ENCODE measurements at regions not wholly inside any gene's neighbourhood (a gene's known extent, or its start where the extent isn't known, plus 50 kb on each side); places are given as distances from the start of the nearest gene placed in this dataset.

GRCh38 chr13:26837997-26838396 is 77.4 kb upstream of the GPR12 start:
- no peaks in the 10 kb centered on the region for H3K4me1 ChIP-seq (ENCODE audit: low read length)
- TF ChIP-seq EZH2phosphoT487 (IDR thresholded peaks at IDR 0.05; ENCODE audit: low read depth) (no peak), CTCF (IDR thresholded peaks at IDR 0.05; ENCODE audit: low read depth, low read length) (no peak)
- no peaks in the 10 kb centered on the region for H4K20me1 ChIP-seq (ENCODE audit: insufficient read depth, low read length)
- H3K9ac ChIP-seq (ENCODE audit: low read length): no peak overlapping the region
- H3K27me3 ChIP-seq (ENCODE audit: low read depth, low read length): peaks cover 44% of the 10 kb centered on the region
- H3K9me3 ChIP-seq (ENCODE audit: insufficient read depth, low read length): no peaks in the 10 kb centered on the region
- H3K36me3 ChIP-seq (replicated peaks; ENCODE audit: low read depth, low read length): no peaks in the 10 kb centered on the region
- no peak overlapping the region for H2AFZ ChIP-seq (ENCODE audit: low read depth, low read length)
- H3K4me2 ChIP-seq (ENCODE audit: low read length): no peak overlapping the region
- no peak overlapping the region for H3K4me3 ChIP-seq (ENCODE audit: low read length)
- no peaks in the 10 kb centered on the region for H3K79me2 ChIP-seq (ENCODE audit: low read length)
- H3K27ac ChIP-seq (ENCODE audit: low read length): no peak overlapping the region

GRCh38 chr13:26837102-26837501 is 76.5 kb upstream of the GPR12 start:
- H3K27ac ChIP-seq (ENCODE audit: low read length): no peak overlapping the region
- H4K20me1 ChIP-seq (ENCODE audit: insufficient read depth, low read length): no peaks in the 10 kb centered on the region
- H3K36me3 ChIP-seq (replicated peaks; ENCODE audit: low read depth, low read length): no peaks in the 10 kb centered on the region
- H3K27me3 ChIP-seq (ENCODE audit: low read depth, low read length): peaks cover 44% of the 10 kb centered on the region
- no peaks in the 10 kb centered on the region for H3K4me1 ChIP-seq (ENCODE audit: low read length)
- H3K79me2 ChIP-seq (ENCODE audit: low read length): no peaks in the 10 kb centered on the region
- H3K4me3 ChIP-seq (ENCODE audit: low read length): no peak overlapping the region
- H2AFZ ChIP-seq (ENCODE audit: low read depth, low read length): no peak overlapping the region
- TF ChIP-seq EZH2phosphoT487 (IDR thresholded peaks at IDR 0.05; ENCODE audit: low read depth) (no peak), CTCF (IDR thresholded peaks at IDR 0.05; ENCODE audit: low read depth, low read length) (no peak)
- no peak overlapping the region for H3K9ac ChIP-seq (ENCODE audit: low read length)
- H3K9me3 ChIP-seq (ENCODE audit: insufficient read depth, low read length): no peaks in the 10 kb centered on the region
- no peak overlapping the region for H3K4me2 ChIP-seq (ENCODE audit: low read length)

GRCh38 chr13:26836626-26837025 is 76.0 kb upstream of the GPR12 start:
- H3K27me3 ChIP-seq (ENCODE audit: low read depth, low read length): peaks cover 40% of the 10 kb centered on the region
- H3K36me3 ChIP-seq (replicated peaks; ENCODE audit: low read depth, low read length): no peaks in the 10 kb centered on the region
- TF ChIP-seq EZH2phosphoT487 (IDR thresholded peaks at IDR 0.05; ENCODE audit: low read depth): no peak
- no peak for TF ChIP-seq CTCF (IDR thresholded peaks at IDR 0.05; ENCODE audit: low read depth, low read length)
- H2AFZ ChIP-seq (ENCODE audit: low read depth, low read length): no peak overlapping the region
- H4K20me1 ChIP-seq (ENCODE audit: insufficient read depth, low read length): no peaks in the 10 kb centered on the region
- no peak overlapping the region for H3K9ac ChIP-seq (ENCODE audit: low read length)
- no peak overlapping the region for H3K4me3 ChIP-seq (ENCODE audit: low read length)
- no peak overlapping the region for H3K27ac ChIP-seq (ENCODE audit: low read length)
- H3K4me1 ChIP-seq (ENCODE audit: low read length): no peaks in the 10 kb centered on the region
- no peaks in the 10 kb centered on the region for H3K79me2 ChIP-seq (ENCODE audit: low read length)
- no peaks in the 10 kb centered on the region for H3K9me3 ChIP-seq (ENCODE audit: insufficient read depth, low read length)
- H3K4me2 ChIP-seq (ENCODE audit: low read length): no peak overlapping the region

- TF ChIP-seq CTCF (IDR thresholded peaks at IDR 0.05; ENCODE audit: low read depth, low read length) (no peak), EZH2phosphoT487 (IDR thresholded peaks at IDR 0.05; ENCODE audit: low read depth) (no peak)
- Histone ChIP-seq H3K4me1 (ENCODE audit: low read length) (no peaks in the 10 kb centered on the region), H3K9me3 (ENCODE audit: insufficient read depth, low read length) (no peaks in the 10 kb centered on the region), H3K79me2 (ENCODE audit: low read length) (no peaks in the 10 kb centered on the region), H3K27me3 (ENCODE audit: low read depth, low read length) (peaks cover 26% of the 10 kb centered on the region), H3K9ac (ENCODE audit: low read length) (no peak overlapping the region), H3K4me3 (ENCODE audit: low read length) (no peak overlapping the region), H3K4me2 (ENCODE audit: low read length) (no peak overlapping the region), H3K36me3 (replicated peaks; ENCODE audit: low read depth, low read length) (no peaks in the 10 kb centered on the region), H3K27ac (ENCODE audit: low read length) (no peak overlapping the region), H4K20me1 (ENCODE audit: insufficient read depth, low read length) (no peaks in the 10 kb centered on the region), H2AFZ (ENCODE audit: low read depth, low read length) (no peak overlapping the region)
These were observed 74.1 kb upstream of the GPR12 start for GRCh38 chr13:26834646-26835045.

All from OCI-LY3 (cell line).